Caco-2 (cell line): ENCODE measurements at regions not wholly inside any gene's neighbourhood (a gene's known extent, or its start where the extent isn't known, plus 50 kb on each side); places are given as distances from the start of the nearest gene placed in this dataset.
"Not testable (repeated sequence)": the region's sequence is repeated elsewhere in the genome, so short reads cannot be mapped to it uniquely, and the experiment has no call there.

Experiments used
- BruUV-seq: library from RNA; stranded (reverse); fragments of 400-500 nt; replicated peaks from 2 replicates; lab custom pipeline; 2021; lab: Mats Ljungman, UMichigan
- CTCF ChIA-PET: fragments of 300-600 bp; sonication (Branson Sonifier 250); formaldehyde crosslinking; loops from one replicate; lab custom pipeline; 2022; ENCODE audit warnings: antibody characterized with exemption; lab: Charles Lee
- POLR2A ChIA-PET: fragments of 300-600 bp; sonication (Branson Sonifier 250); formaldehyde crosslinking; loops from one replicate; lab custom pipeline; 2022; ENCODE audit warnings: antibody characterized with exemption; lab: Charles Lee
- DNase-seq, 2 experiments: peaks; one replicate each; pipeline versions ENCODE4 v3.0.0 to v3.0.0-alpha.2; 2020 to 2022
- H3K27me3 ChIP-seq: replicated peaks from 2 replicates; pipeline ENCODE4 v1.6.0; 2011; ENCODE audit warnings: low read length; ENCODE audit not compliant: control insufficient read depth, insufficient read depth
- H3K36me3 ChIP-seq: 2 replicates; pipeline ENCODE4 v1.5.1; 2011; ENCODE audit warnings: low read length; ENCODE audit not compliant: control insufficient read depth, insufficient read depth
- H3K4me1 ChIP-seq: fragments of 250-450 bp; sonication (Bioruptor Pico); 2 replicates; pipeline ENCODE4 v1.5.1; 2020; ENCODE audit warnings: mild to moderate bottlenecking
- H3K4me3 ChIP-seq: 2 replicates; pipeline ENCODE4 v1.5.1; 2011; ENCODE audit warnings: low read depth, mild to moderate bottlenecking, control low read depth, low read length
- H3K9me3 ChIP-seq: fragments of 250-450 bp; sonication (Bioruptor Pico); 2 replicates; pipeline ENCODE4 v1.5.1; 2020; ENCODE audit warnings: mild to moderate bottlenecking, moderate library complexity
- H3K27ac Mint-ChIP-seq: one replicate; pipeline ENCODE4 v1.8.0; 2022; ENCODE audit warnings: mixed read lengths; ENCODE audit not compliant: unreplicated experiment
- H3K27me3 Mint-ChIP-seq: one replicate; pipeline ENCODE4 v1.8.0; 2022; ENCODE audit warnings: mixed read lengths; ENCODE audit not compliant: insufficient read depth, unreplicated experiment
- H3K36me3 Mint-ChIP-seq: one replicate; pipeline ENCODE4 v1.8.0; 2022; ENCODE audit warnings: mild to moderate bottlenecking, mixed read lengths; ENCODE audit not compliant: insufficient read depth, unreplicated experiment
- H3K4me1 Mint-ChIP-seq: one replicate; pipeline ENCODE4 v1.8.0; 2022; ENCODE audit warnings: low read depth, mixed read lengths; ENCODE audit not compliant: unreplicated experiment
- H3K4me3 Mint-ChIP-seq: one replicate; pipeline ENCODE4 v1.8.0; 2022; ENCODE audit warnings: mild to moderate bottlenecking, moderate library complexity, mixed read lengths; ENCODE audit not compliant: unreplicated experiment
- H3K9me3 Mint-ChIP-seq: one replicate; pipeline ENCODE4 v1.8.0; 2022; ENCODE audit warnings: mixed read lengths; ENCODE audit not compliant: unreplicated experiment
- intact Hi-C: fragments of 100-400 bp; cut with micrococcal nuclease; formaldehyde crosslinking; loops from one replicate; pipeline ENCODE4 v1.10.0; 2022; ENCODE audit not compliant: unreplicated experiment
- TF ChIP-seq, protein P1 (sequence below), 2 experiments: fragments of 200-600 bp in 1 of 2; IDR thresholded peaks; 1 replicate in 1 of 2; 2 replicates in 1 of 2; pipeline versions ENCODE4 v1.5.1 to v1.8.0; 2011 to 2022; ENCODE audit warnings: antibody characterized with exemption in 1 of 2, control low read depth in 1 of 2, inconsistent platforms in 1 of 2, low read depth in 1 of 2, low read length in 1 of 2, mild to moderate bottlenecking in 1 of 2, moderate library complexity in 1 of 2; ENCODE audit not compliant: insufficient read depth in 1 of 2, severe bottlenecking in 1 of 2, unreplicated experiment in 1 of 2

DNA sequence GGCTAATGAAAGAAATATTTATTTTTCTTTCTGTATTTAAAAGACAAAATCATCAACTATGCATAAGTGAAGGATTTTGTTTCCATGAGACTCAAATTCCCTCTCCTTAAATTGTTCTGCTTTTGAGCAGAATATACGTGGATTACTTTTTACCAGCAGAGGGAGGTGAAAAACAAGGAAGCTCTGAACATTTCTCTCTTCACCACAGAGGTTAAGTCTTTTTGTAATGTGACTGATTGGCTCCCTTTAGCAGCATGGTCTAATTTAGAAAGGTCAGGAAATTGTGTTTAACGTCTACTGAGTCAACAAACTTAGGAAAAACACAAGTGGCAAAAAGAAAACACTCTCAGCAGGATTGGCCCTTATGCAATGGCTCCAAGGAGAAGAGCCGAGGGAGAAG is 55.1 kb upstream of the F9 start:
- H3K9me3 Mint-ChIP-seq: no peaks in the 10 kb centered on the region
- Histone ChIP-seq H3K36me3 (no peaks in the 10 kb centered on the region), H3K27me3 (no peaks in the 10 kb centered on the region), H3K4me1 (no peaks in the 10 kb centered on the region), H3K4me3 (no peak overlapping the region), H3K9me3 (no peaks in the 10 kb centered on the region)
- H3K4me1 Mint-ChIP-seq: no peaks in the 10 kb centered on the region
- ChIA-PET CTCF (no interaction called here), POLR2A (no interaction called here)
- no peak for DNase-seq
- no peaks in the 10 kb centered on the region for H3K36me3 Mint-ChIP-seq
- H3K4me3 Mint-ChIP-seq: no peak overlapping the region
- TF ChIP-seq, protein P1, sequence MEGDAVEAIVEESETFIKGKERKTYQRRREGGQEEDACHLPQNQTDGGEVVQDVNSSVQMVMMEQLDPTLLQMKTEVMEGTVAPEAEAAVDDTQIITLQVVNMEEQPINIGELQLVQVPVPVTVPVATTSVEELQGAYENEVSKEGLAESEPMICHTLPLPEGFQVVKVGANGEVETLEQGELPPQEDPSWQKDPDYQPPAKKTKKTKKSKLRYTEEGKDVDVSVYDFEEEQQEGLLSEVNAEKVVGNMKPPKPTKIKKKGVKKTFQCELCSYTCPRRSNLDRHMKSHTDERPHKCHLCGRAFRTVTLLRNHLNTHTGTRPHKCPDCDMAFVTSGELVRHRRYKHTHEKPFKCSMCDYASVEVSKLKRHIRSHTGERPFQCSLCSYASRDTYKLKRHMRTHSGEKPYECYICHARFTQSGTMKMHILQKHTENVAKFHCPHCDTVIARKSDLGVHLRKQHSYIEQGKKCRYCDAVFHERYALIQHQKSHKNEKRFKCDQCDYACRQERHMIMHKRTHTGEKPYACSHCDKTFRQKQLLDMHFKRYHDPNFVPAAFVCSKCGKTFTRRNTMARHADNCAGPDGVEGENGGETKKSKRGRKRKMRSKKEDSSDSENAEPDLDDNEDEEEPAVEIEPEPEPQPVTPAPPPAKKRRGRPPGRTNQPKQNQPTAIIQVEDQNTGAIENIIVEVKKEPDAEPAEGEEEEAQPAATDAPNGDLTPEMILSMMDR (IDR thresholded peaks at IDR 0.05; ENCODE audit: insufficient read depth in 1 of 2, low read depth in 1 of 2, low read length in 1 of 2, severe bottlenecking in 1 of 2, unreplicated experiment in 1 of 2): peak in 1 of 2 experiments; percentile 5
- intact Hi-C loops: loop anchor here (1.0 kb wide), 1 partner anchor 84 kb away; no protein-coding TSS in a partner anchor
- no peak overlapping the region for H3K27ac Mint-ChIP-seq
- BruUV-seq: no TSS peak
- H3K27me3 Mint-ChIP-seq: peaks cover 2% of the 10 kb centered on the region

DNA sequence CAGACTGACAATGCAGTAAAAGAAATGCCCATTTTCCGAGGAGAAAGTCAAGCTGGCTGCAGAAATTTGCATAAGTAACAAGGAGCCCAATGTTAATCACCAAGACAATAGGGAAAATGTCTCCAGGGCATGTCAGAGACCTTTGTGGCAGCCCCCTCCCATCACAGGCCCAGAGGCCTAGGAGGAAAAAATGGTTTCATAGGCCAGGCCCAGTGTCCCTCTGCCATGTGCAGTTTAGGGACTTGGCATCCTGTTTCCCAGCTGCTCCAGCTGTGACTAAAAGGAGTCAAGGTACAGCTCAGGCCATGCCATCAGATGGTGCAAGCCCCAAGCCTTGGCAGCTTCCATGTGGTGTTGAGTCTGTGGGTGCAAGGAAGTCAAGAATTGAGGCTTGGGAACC is 68.6 kb upstream of the F9 start:
- H3K4me3 Mint-ChIP-seq, intact Hi-C loops, H3K9me3 Mint-ChIP-seq, H3K36me3 ChIP-seq, POLR2A ChIA-PET, H3K4me1 ChIP-seq, H3K27me3 Mint-ChIP-seq, H3K27me3 ChIP-seq, H3K4me3 ChIP-seq, BruUV-seq, H3K4me1 Mint-ChIP-seq, CTCF ChIA-PET, H3K9me3 ChIP-seq, H3K36me3 Mint-ChIP-seq, H3K27ac Mint-ChIP-seq: not testable (repeated sequence)
- DNase-seq: peak in 1 of 2 experiments; percentile 1

DNA sequence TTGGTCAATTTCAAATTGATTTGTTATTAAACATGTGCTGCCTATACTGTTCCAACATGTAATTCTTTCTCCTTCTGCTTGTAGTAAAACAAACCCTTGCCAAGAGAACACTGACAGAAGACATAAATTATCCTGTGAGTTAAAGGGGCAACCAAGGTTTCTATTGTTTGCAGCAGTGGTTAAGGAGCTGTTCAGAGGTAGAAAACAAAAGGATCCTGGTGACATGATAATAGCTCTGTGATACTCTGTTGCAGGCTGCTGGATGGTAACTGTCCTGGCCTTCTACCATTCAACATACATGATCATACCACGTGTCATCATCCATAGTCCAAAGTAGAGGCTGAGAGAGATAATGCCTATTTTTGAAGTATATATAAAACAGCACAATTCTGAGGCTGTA is 75.8 kb upstream of the F9 start:
- TF ChIP-seq, protein P1 (IDR thresholded peaks at IDR 0.05; ENCODE audit: insufficient read depth in 1 of 2, low read depth in 1 of 2, low read length in 1 of 2, severe bottlenecking in 1 of 2, unreplicated experiment in 1 of 2): no peak
- POLR2A ChIA-PET: no interaction called here
- Histone ChIP-seq H3K4me1 (no peaks in the 10 kb centered on the region), H3K27me3 (no peaks in the 10 kb centered on the region), H3K9me3 (no peaks in the 10 kb centered on the region), H3K36me3 (no peaks in the 10 kb centered on the region), H3K4me3 (no peak overlapping the region)
- intact Hi-C loops: no loop called here
- no peak for DNase-seq
- no TSS peak for BruUV-seq
- no peak overlapping the region for H3K4me3 Mint-ChIP-seq
- H3K36me3 Mint-ChIP-seq: no peaks in the 10 kb centered on the region
- no peaks in the 10 kb centered on the region for H3K4me1 Mint-ChIP-seq
- H3K9me3 Mint-ChIP-seq: no peaks in the 10 kb centered on the region
- CTCF ChIA-PET: no interaction called here
- H3K27me3 Mint-ChIP-seq: no peaks in the 10 kb centered on the region
- H3K27ac Mint-ChIP-seq: no peak overlapping the region

DNA sequence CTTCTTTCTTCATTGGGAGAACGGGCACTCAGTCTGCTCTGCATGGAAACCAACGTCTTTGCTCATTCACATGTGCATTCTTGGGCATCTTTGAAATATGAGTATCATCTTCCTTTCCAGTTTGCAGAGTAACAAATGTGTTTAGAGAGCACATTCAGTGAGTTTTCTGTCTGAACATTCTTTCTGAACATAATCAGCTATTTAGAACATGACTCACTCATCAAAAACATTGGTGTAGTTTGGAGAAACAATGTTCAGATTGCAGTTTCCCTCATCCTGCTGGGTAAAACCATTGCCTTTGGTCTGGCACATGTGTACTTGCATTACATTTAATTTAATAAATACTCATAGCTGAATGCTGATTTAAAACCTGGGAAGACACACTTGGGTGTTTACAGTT is 81.5 kb upstream of the F9 start:
- no peak for DNase-seq
- Mint-ChIP-seq H3K4me1 (no peaks in the 10 kb centered on the region), H3K36me3 (no peaks in the 10 kb centered on the region), H3K27me3 (no peaks in the 10 kb centered on the region), H3K4me3 (no peak overlapping the region), H3K9me3 (no peaks in the 10 kb centered on the region), H3K27ac (no peak overlapping the region)
- TF ChIP-seq, protein P1 (IDR thresholded peaks at IDR 0.05; ENCODE audit: insufficient read depth in 1 of 2, low read depth in 1 of 2, low read length in 1 of 2, severe bottlenecking in 1 of 2, unreplicated experiment in 1 of 2): no peak
- Histone ChIP-seq H3K4me3 (no peak overlapping the region), H3K36me3 (no peaks in the 10 kb centered on the region), H3K27me3 (no peaks in the 10 kb centered on the region), H3K9me3 (no peaks in the 10 kb centered on the region), H3K4me1 (no peaks in the 10 kb centered on the region)
- intact Hi-C loops: no loop called here
- POLR2A ChIA-PET: no interaction called here
- no TSS peak for BruUV-seq
- CTCF ChIA-PET: no interaction called here
